GM12878 (cell line): ENCODE measurements at regions not wholly inside any gene's neighbourhood (a gene's known extent, or its start where the extent isn't known, plus 50 kb on each side); places are given as distances from the start of the nearest gene placed in this dataset.

Experiments
- BHLHE40 ChIP-seq, 2 experiments: fragments of 450-650 bp in 1 of 2; IDR thresholded peaks; 2 replicates each; pipeline ENCODE4 v1.6.1; 2011 to 2017; ENCODE audit warnings: low read depth in 2 of 2, borderline replicate concordance in 1 of 2, improper control_type of control experiment in 1 of 2, low read length in 1 of 2, mild to moderate bottlenecking in 1 of 2
- CBFB ChIP-seq: IDR thresholded peaks from 2 replicates; pipeline ENCODE4 v1.6.1; 2016; ENCODE audit warnings: antibody characterized with exemption, low read depth
- CHD4 ChIP-seq: fragments of 200-600 bp; sonication (generic); IDR thresholded peaks from 2 replicates; pipeline ENCODE4 v1.6.1; 2016; ENCODE audit warnings: mild to moderate bottlenecking
- CUX1 ChIP-seq: IDR thresholded peaks from 2 replicates; pipeline ENCODE4 v1.6.1; 2012; ENCODE audit warnings: improper control_type of control experiment, low read depth, low read length; ENCODE audit not compliant: insufficient replicate concordance
- EED ChIP-seq: sonication (generic); IDR thresholded peaks from 2 replicates; pipeline ENCODE4 v1.6.1; 2016; ENCODE audit warnings: antibody characterized with exemption, low read depth
- GATAD2B ChIP-seq: fragments of 450-650 bp; conservative IDR thresholded peaks from 2 replicates; pipeline ENCODE4 v1.6.1; 2017; ENCODE audit warnings: low read depth, mild to moderate bottlenecking, moderate library complexity
- HCFC1 ChIP-seq: fragments of 150-350 bp; IDR thresholded peaks from 2 replicates; pipeline ENCODE4 v1.6.1; 2014; ENCODE audit warnings: low read length
- JUNB ChIP-seq: IDR thresholded peaks from 2 replicates; pipeline ENCODE4 v1.6.1; 2016; ENCODE audit warnings: antibody characterized with exemption, mild to moderate bottlenecking
- MAX ChIP-seq: IDR thresholded peaks from 2 replicates; pipeline ENCODE4 v1.6.1; 2012; ENCODE audit warnings: low read depth, low read length, improper control_type of control experiment
- RB1 ChIP-seq: fragments of 450-650 bp; formaldehyde crosslinking; IDR thresholded peaks from 2 replicates; pipeline ENCODE4 v1.6.1; 2017; ENCODE audit warnings: mild to moderate bottlenecking, borderline replicate concordance
- RBBP5 ChIP-seq: fragments of 200-600 bp; sonication (generic); conservative IDR thresholded peaks from 2 replicates; pipeline ENCODE4 v1.6.1; 2016
- RELA ChIP-seq: fragments of 450-650 bp; IDR thresholded peaks from 2 replicates; pipeline ENCODE4 v1.8.0; 2014; ENCODE audit warnings: borderline replicate concordance; ENCODE audit not compliant: partially characterized antibody
- SMARCA5 ChIP-seq: fragments of 450-650 bp; IDR thresholded peaks from 2 replicates; pipeline ENCODE4 v1.6.1; 2017; ENCODE audit warnings: mild to moderate bottlenecking
- TAF1 ChIP-seq: IDR thresholded peaks from 2 replicates; pipeline ENCODE4 v1.6.1; 2011; ENCODE audit warnings: mild to moderate bottlenecking, low read depth, low read length, borderline replicate concordance
- TCF3 ChIP-seq: IDR thresholded peaks from 2 replicates; pipeline ENCODE4 v1.6.1; 2012; ENCODE audit warnings: low read depth, mild to moderate bottlenecking, low read length, borderline replicate concordance; ENCODE audit not compliant: insufficient read depth
- TCF7 ChIP-seq: IDR thresholded peaks from 2 replicates; pipeline ENCODE4 v1.6.1; 2014; ENCODE audit warnings: antibody characterized with exemption, borderline replicate concordance
- USF1 ChIP-seq: IDR thresholded peaks from 2 replicates; pipeline ENCODE4 v1.6.1; 2011; ENCODE audit warnings: borderline replicate concordance, low read depth, mild to moderate bottlenecking, moderate library complexity, mixed read lengths, low read length; ENCODE audit not compliant: insufficient read depth; ENCODE audit errors: extremely low read length
- YBX1 ChIP-seq: fragments of 450-650 bp; IDR thresholded peaks from 2 replicates; pipeline ENCODE4 v1.6.1; 2016; ENCODE audit warnings: antibody characterized with exemption
- ZBED1 ChIP-seq: IDR thresholded peaks from 2 replicates; pipeline ENCODE4 v1.6.1; 2016; ENCODE audit warnings: borderline replicate concordance

GRCh38 chr1:235015291-235015985 is 113.2 kb downstream of the TOMM20 start (continued):
- TF ChIP-seq TCF7 (no peak), CBFB (peak; percentile 75), TAF1 (peak; percentile 31; the same call in 1 of the 2 replicates), CUX1 (peak; percentile 85), EED (peak; percentile 99), GATAD2B (peak; percentile 90), HCFC1 (no peak), RELA (no peak), RBBP5 (no peak), MAX (no peak), BHLHE40 (IDR thresholded peaks at IDR 0.05; ENCODE audit: borderline replicate concordance in 1 of 2, low read depth in 2 of 2, low read length in 1 of 2) (peak; percentile 87), YBX1 (no peak), JUNB (peak; percentile 77), TCF3 (peak; percentile 70; the same call in 1 of the 2 replicates), USF1 (no peak), CHD4 (no peak), RB1 (peak; percentile 46; the same call in 1 of the 2 replicates), ZBED1 (peak; percentile 95; the same call in 1 of the 2 replicates), SMARCA5 (peak; percentile 42)
